ENCODE measurements at regions not wholly inside any gene's neighbourhood (a gene's known extent, or its start where the extent isn't known, plus 50 kb on each side); places are given as distances from the start of the nearest gene placed in this dataset.

- intact Hi-C loops (cut with micrococcal nuclease; ENCODE audit: unreplicated experiment): no loop called here
- CTCF ChIA-PET: no interaction called here
- no TSS peak for BruUV-seq (replicated peaks)
These were observed 93.0 kb upstream of the TOP3B start for GRCh38 chr22:22075382-22076163.

GRCh38 chr22:22074634-22075381, 92.2 kb upstream of the TOP3B start:
- no peak for DNase-seq (ENCODE audit: low spot score)
- peaks cover 6% of the 10 kb centered on the region for H3K27me3 ChIP-seq (replicated peaks; ENCODE audit: insufficient read depth, low read depth, low read length, poor library complexity)
- CTCF ChIA-PET: no interaction called here
- no peaks in the 10 kb centered on the region for H3K4me1 ChIP-seq (ENCODE audit: insufficient read depth, low read length, poor library complexity, severe bottlenecking)
- TF ChIP-seq CTCF (conservative IDR thresholded peaks at IDR 0.05; ENCODE audit: low read depth, low read length) (no peak), EZH2 (IDR thresholded peaks at IDR 0.05; ENCODE audit: borderline replicate concordance, low read depth, low read length, poor library complexity, severe bottlenecking) (no peak)
- no peak overlapping the region for H3K4me3 ChIP-seq (ENCODE audit: low read depth, low read length, poor library complexity, severe bottlenecking)
- no peaks in the 10 kb centered on the region for H3K9me3 ChIP-seq (ENCODE audit: low read depth, low read length, poor library complexity, severe bottlenecking)
- intact Hi-C loops (cut with micrococcal nuclease; ENCODE audit: unreplicated experiment): no loop called here
- H3K27ac ChIP-seq (ENCODE audit: low read depth, low read length, poor library complexity, severe bottlenecking): no peak overlapping the region
- no TSS peak for BruUV-seq (replicated peaks)
- H3K36me3 ChIP-seq (ENCODE audit: insufficient read depth, low read length, poor library complexity, severe bottlenecking): no peaks in the 10 kb centered on the region
- POLR2A ChIA-PET (ENCODE audit: low non-redundant PET): no interaction called here

More at GRCh38 chr22:22075382-22076163, 93.0 kb upstream of the TOP3B start:
- DNase-seq (ENCODE audit: low spot score): no peak
- H3K9me3 ChIP-seq (ENCODE audit: low read depth, low read length, poor library complexity, severe bottlenecking): no peaks in the 10 kb centered on the region
- H3K27ac ChIP-seq (ENCODE audit: low read depth, low read length, poor library complexity, severe bottlenecking): no peak overlapping the region
- H3K4me1 ChIP-seq (ENCODE audit: insufficient read depth, low read length, poor library complexity, severe bottlenecking): no peaks in the 10 kb centered on the region
- H3K4me3 ChIP-seq (ENCODE audit: low read depth, low read length, poor library complexity, severe bottlenecking): no peak overlapping the region
- H3K27me3 ChIP-seq (replicated peaks; ENCODE audit: insufficient read depth, low read depth, low read length, poor library complexity): peaks cover 13% of the 10 kb centered on the region
- no peaks in the 10 kb centered on the region for H3K36me3 ChIP-seq (ENCODE audit: insufficient read depth, low read length, poor library complexity, severe bottlenecking)
- no peak for TF ChIP-seq EZH2 (IDR thresholded peaks at IDR 0.05; ENCODE audit: borderline replicate concordance, low read depth, low read length, poor library complexity, severe bottlenecking)
- no peak for TF ChIP-seq CTCF (conservative IDR thresholded peaks at IDR 0.05; ENCODE audit: low read depth, low read length)
- POLR2A ChIA-PET (ENCODE audit: low non-redundant PET): no interaction called here

- ChIA-PET CTCF (no interaction called here), POLR2A (ENCODE audit: low non-redundant PET) (no interaction called here)
- no TSS peak for BruUV-seq (replicated peaks)
- DNase-seq (ENCODE audit: low spot score): no peak
- H3K4me1 ChIP-seq (ENCODE audit: insufficient read depth, low read length, poor library complexity, severe bottlenecking): no peaks in the 10 kb centered on the region
- H3K27ac ChIP-seq (ENCODE audit: low read depth, low read length, poor library complexity, severe bottlenecking): no peak overlapping the region
- intact Hi-C loops (cut with micrococcal nuclease; ENCODE audit: unreplicated experiment): no loop called here
- H3K36me3 ChIP-seq (ENCODE audit: insufficient read depth, low read length, poor library complexity, severe bottlenecking): no peaks in the 10 kb centered on the region
- H3K9me3 ChIP-seq (ENCODE audit: low read depth, low read length, poor library complexity, severe bottlenecking): no peaks in the 10 kb centered on the region
- no peak overlapping the region for H3K4me3 ChIP-seq (ENCODE audit: low read depth, low read length, poor library complexity, severe bottlenecking)
- no peak for TF ChIP-seq EZH2 (IDR thresholded peaks at IDR 0.05; ENCODE audit: borderline replicate concordance, low read depth, low read length, poor library complexity, severe bottlenecking)
- no peak for TF ChIP-seq CTCF (conservative IDR thresholded peaks at IDR 0.05; ENCODE audit: low read depth, low read length)
- H3K27me3 ChIP-seq (replicated peaks; ENCODE audit: insufficient read depth, low read depth, low read length, poor library complexity): peaks cover 6% of the 10 kb centered on the region
These were observed 91.4 kb upstream of the TOP3B start for GRCh38 chr22:22073769-22074561.

Data from A673 (cell line).